Mucosa of stomach (tissue), 1 donor: ENCODE measurements at regions not wholly inside any gene's neighbourhood (a gene's known extent, or its start where the extent isn't known, plus 50 kb on each side); places are given as distances from the start of the nearest gene placed in this dataset.
"Not testable (repeated sequence)": the region's sequence is repeated elsewhere in the genome, so short reads cannot be mapped to it uniquely, and the experiment has no call there.

Experiments
- H3K27me3 ChIP-seq: one replicate; pipeline ENCODE4 v1.7.0; 2013; ENCODE audit warnings: mild to moderate bottlenecking, low read length; ENCODE audit not compliant: control insufficient read depth, insufficient read depth
- H3K36me3 ChIP-seq: one replicate; pipeline ENCODE4 v1.7.0; 2013; ENCODE audit warnings: low read length; ENCODE audit not compliant: control insufficient read depth, insufficient read depth
- H3K4me1 ChIP-seq: one replicate; pipeline ENCODE4 v1.7.0; 2013; ENCODE audit warnings: mild to moderate bottlenecking, low read length; ENCODE audit not compliant: control insufficient read depth, insufficient read depth
- H3K4me3 ChIP-seq: one replicate; pipeline ENCODE4 v1.7.0; 2013; ENCODE audit warnings: low read length
- H3K9ac ChIP-seq: one replicate; pipeline ENCODE4 v1.7.0; 2013; ENCODE audit warnings: mild to moderate bottlenecking, low read length, moderate library complexity
- H3K9me3 ChIP-seq: one replicate; pipeline ENCODE4 v1.7.0; 2013; ENCODE audit warnings: mild to moderate bottlenecking, low read length, moderate library complexity; ENCODE audit not compliant: control insufficient read depth
- donor health status: Pancreatic carcinoma.

- Histone ChIP-seq H3K9ac (no peak overlapping the region), H3K9me3 (no peaks in the 10 kb centered on the region), H3K4me3 (no peak overlapping the region), H3K27me3 (peaks cover 3% of the 10 kb centered on the region), H3K4me1 (no peaks in the 10 kb centered on the region), H3K36me3 (no peaks in the 10 kb centered on the region)
Observed at GRCh38 chr20:43832961-43833360, 81.7 kb upstream of the TOX2 start.

- Histone ChIP-seq H3K4me3 (no peak overlapping the region), H3K36me3 (no peaks in the 10 kb centered on the region), H3K9ac (no peak overlapping the region), H3K27me3 (peaks cover 3% of the 10 kb centered on the region), H3K9me3 (no peaks in the 10 kb centered on the region), H3K4me1 (no peaks in the 10 kb centered on the region)
Observed at GRCh38 chr20:43832096-43832816, 82.4 kb upstream of the TOX2 start.

- Histone ChIP-seq H3K27me3 (peaks cover 3% of the 10 kb centered on the region), H3K9me3 (no peaks in the 10 kb centered on the region), H3K9ac (no peak overlapping the region), H3K36me3 (no peaks in the 10 kb centered on the region), H3K4me1 (no peaks in the 10 kb centered on the region), H3K4me3 (no peak overlapping the region)
Observed at GRCh38 chr20:43831481-43832065, 83.1 kb upstream of the TOX2 start.

- peaks cover 3% of the 10 kb centered on the region for H3K27me3 ChIP-seq
- no peaks in the 10 kb centered on the region for H3K36me3 ChIP-seq
- H3K9ac ChIP-seq, result no peak overlapping the region
- no peak overlapping the region for H3K4me3 ChIP-seq
- H3K9me3 ChIP-seq, result no peaks in the 10 kb centered on the region
- H3K4me1 ChIP-seq, result no peaks in the 10 kb centered on the region
Observed at GRCh38 chr20:43830883-43831282, 83.8 kb upstream of the TOX2 start.

GRCh38 chr20:43829951-43830690, 84.5 kb upstream of the TOX2 start:
- Histone ChIP-seq H3K9me3 (no peaks in the 10 kb centered on the region), H3K27me3 (peaks cover 3% of the 10 kb centered on the region), H3K36me3 (no peaks in the 10 kb centered on the region), H3K4me3 (no peak overlapping the region), H3K4me1 (no peaks in the 10 kb centered on the region), H3K9ac (no peak overlapping the region)

GRCh38 chr20:43827940-43828562, 86.6 kb upstream of the TOX2 start:
- H3K4me3 ChIP-seq, result no peak overlapping the region
- H3K27me3 ChIP-seq, result peaks cover 3% of the 10 kb centered on the region
- H3K9me3 ChIP-seq, result no peaks in the 10 kb centered on the region
- no peaks in the 10 kb centered on the region for H3K4me1 ChIP-seq
- no peaks in the 10 kb centered on the region for H3K36me3 ChIP-seq
- no peak overlapping the region for H3K9ac ChIP-seq

- H3K9ac ChIP-seq, H3K36me3 ChIP-seq, H3K27me3 ChIP-seq, H3K9me3 ChIP-seq, H3K4me1 ChIP-seq, H3K4me3 ChIP-seq: not testable (repeated sequence)
Observed at GRCh38 chr20:43826943-43827342, 87.7 kb upstream of the TOX2 start.

GRCh38 chr20:43825581-43825980, 89.1 kb upstream of the TOX2 start:
- H3K9ac ChIP-seq, result no peak overlapping the region
- peaks cover 3% of the 10 kb centered on the region for H3K27me3 ChIP-seq
- no peak overlapping the region for H3K4me3 ChIP-seq
- H3K4me1 ChIP-seq, result no peaks in the 10 kb centered on the region
- H3K36me3 ChIP-seq, result no peaks in the 10 kb centered on the region
- no peaks in the 10 kb centered on the region for H3K9me3 ChIP-seq

- no peak overlapping the region for H3K4me3 ChIP-seq
- no peak overlapping the region for H3K9ac ChIP-seq
- no peaks in the 10 kb centered on the region for H3K4me1 ChIP-seq
- H3K27me3 ChIP-seq, result peaks cover 2% of the 10 kb centered on the region
- no peaks in the 10 kb centered on the region for H3K9me3 ChIP-seq
- no peaks in the 10 kb centered on the region for H3K36me3 ChIP-seq
Observed at GRCh38 chr20:43825051-43825402, 89.6 kb upstream of the TOX2 start.

- no peaks in the 10 kb centered on the region for H3K4me1 ChIP-seq
- no peak overlapping the region for H3K4me3 ChIP-seq
- H3K36me3 ChIP-seq, result no peaks in the 10 kb centered on the region
- no peaks in the 10 kb centered on the region for H3K27me3 ChIP-seq
- H3K9me3 ChIP-seq, result no peaks in the 10 kb centered on the region
- no peak overlapping the region for H3K9ac ChIP-seq
Observed at GRCh38 chr20:43824309-43825050, 90.2 kb upstream of the TOX2 start.

GRCh38 chr20:43821795-43822194, 92.9 kb upstream of the TOX2 start:
- H3K36me3 ChIP-seq, result no peaks in the 10 kb centered on the region
- H3K4me1 ChIP-seq, result no peaks in the 10 kb centered on the region
- H3K9me3 ChIP-seq, result no peaks in the 10 kb centered on the region
- no peaks in the 10 kb centered on the region for H3K27me3 ChIP-seq
- no peak overlapping the region for H3K4me3 ChIP-seq
- H3K9ac ChIP-seq, result no peak overlapping the region
